Urothelium cell line (cell line): ENCODE measurements at regions not wholly inside any gene's neighbourhood (a gene's known extent, or its start where the extent isn't known, plus 50 kb on each side); places are given as distances from the start of the nearest gene placed in this dataset.

Source experiments
- DNase-seq: peaks from one replicate; pipeline ENCODE4 v3.0.0; 2011; ENCODE audit warnings: low spot score, mixed read lengths
- FAIRE-seq: peaks from 2 replicates; lab custom pipeline; 2011; peaks lifted over from hg19 to GRCh38; lab: Jason Lieb, UNC

DNA sequence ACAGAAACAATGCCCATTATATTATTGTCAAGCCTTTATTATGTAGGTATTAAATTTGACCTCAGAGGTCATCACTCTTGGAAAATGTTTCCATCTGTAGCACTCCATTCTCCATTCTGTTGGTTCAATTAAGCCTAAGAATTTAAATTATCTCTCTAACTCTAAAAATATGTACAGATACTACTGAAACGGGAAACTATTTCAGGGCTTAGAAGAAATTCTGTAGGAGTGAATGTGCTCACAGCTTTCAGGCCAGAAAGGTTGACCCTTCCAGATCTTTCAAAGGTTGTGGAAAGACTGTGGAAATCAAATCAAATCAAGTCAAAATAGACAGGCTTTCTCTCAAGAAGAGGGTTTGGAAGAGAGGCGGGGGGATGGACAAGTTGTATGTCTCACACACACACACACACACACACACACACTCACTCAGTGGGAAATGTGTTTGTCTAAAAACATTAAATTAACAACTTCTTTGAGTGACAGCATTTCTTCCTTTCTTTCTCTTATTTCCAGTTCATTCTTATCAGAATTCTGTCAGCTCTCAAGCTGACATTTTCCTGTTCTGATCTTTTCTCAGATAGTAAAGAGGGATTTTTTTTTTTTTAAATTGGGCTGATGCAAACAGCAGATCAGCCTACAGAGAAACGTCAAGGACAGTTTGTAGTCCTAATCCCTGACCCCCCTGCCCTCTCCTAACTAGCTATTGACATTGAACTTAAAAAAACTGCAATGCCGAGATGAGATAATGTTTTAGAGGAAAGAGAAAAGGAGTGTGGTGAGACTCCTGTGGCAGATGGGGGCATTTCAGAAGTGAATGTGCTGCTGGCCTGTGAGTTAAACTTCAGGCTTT lies 139.0 kb upstream of the ZFHX3 start:
- DNase-seq (no peak), FAIRE-seq (no peak)

DNA sequence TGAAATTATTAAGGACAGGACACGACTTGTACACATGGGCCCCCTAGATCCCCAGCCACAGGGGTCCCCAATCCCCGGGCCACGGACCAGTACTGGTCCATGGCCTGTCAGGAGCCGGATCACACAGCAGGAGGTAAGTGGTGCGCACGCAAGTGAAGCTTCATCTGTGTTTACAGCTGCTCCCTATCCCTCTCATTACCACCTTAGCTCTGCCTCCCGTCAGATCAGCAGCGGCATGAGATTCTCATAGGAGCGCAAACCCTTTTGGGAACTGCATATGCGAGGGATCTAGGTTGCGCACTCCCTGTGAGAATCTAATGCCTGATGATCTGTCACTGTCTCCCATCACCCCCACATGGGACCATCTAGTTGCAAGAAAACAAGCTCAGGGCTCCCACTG lies 137.8 kb upstream of the ZFHX3 start:
- FAIRE-seq, result no peak

DNA sequence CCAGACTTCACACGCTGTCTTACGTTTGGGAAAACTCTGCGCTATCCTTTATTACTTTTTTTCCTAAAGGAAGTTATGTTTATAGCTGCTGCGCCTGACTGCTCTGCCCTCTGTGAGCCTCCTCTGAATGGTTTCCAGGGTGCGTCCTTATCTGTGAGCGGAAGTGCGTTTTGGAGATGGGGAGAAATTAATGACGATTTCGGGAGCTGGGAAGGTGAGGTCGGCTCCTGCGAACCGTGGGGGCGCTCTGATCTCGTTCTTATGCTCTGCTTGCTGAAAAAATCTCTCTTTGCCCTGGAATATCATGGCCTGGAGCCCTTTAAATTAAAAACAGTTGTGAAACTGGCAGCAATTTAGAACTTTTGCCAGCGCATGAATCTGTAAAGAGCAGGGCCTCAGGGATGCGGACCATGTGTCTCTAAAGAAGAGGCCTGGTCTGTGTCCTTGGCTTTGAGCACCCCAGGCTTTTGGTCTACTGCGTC lies 135.7 kb upstream of the ZFHX3 start:
- no peak for DNase-seq
- no peak for FAIRE-seq

More for the DNA sequence above, 137.8 kb upstream of the ZFHX3 start:
- no peak for DNase-seq

DNA sequence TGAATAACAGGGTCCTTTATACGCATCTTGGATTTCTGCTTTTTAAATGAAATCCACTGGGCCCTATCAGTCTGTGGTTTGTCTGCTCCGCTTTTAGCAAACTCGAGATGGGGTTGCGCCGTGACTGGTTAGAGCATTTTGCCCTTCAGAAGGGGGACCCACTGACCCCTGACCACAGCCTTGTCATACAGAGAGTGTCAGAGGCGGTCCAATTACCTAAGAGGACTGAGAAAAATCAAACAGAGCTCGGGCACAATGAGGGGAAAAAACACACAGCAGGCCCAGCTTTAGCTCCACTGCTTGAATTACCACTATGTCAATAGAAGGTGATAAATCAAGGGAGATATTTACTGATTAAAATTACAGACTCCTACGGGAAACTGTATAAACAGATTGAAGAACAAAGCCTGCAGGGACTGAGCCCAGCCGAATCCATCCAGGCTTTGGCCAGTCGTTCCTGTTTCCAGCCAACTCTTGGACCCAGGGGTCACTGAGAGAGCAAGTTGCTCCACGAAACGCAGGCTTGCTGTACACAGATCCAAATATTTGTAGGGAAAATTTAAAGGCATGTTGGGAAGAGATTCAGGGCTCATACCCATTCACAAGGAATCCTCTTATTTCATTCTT lies 131.9 kb upstream of the ZFHX3 start:
- DNase-seq (no peak), FAIRE-seq (no peak)

DNA sequence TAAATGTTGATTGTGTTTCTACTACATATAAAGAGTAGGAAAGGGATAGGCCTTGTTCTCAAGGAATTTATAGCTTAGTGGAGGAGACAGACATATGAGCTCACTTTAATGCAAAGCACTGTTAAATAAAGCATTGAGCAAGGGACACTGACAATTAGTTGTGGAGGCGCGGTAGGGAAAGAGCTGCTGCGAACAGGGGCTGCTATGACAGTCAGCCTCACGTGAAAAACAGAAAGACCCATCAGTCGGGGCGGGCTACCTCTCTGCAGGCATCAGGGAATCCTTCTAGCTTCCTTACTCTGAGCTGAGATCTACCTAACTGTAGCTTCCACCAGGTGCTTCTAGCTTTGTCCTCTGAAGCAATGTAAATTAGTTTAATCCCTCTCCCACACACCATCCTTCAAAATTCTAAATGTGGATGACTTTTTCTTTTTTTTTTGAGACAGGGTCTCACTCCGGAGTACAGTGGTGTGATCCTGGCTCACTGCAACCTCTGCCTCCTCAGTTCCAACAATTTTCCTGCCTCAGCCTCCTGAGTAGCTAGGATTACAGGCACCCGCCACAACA lies 129.9 kb upstream of the ZFHX3 start:
- FAIRE-seq, result no peak

DNA sequence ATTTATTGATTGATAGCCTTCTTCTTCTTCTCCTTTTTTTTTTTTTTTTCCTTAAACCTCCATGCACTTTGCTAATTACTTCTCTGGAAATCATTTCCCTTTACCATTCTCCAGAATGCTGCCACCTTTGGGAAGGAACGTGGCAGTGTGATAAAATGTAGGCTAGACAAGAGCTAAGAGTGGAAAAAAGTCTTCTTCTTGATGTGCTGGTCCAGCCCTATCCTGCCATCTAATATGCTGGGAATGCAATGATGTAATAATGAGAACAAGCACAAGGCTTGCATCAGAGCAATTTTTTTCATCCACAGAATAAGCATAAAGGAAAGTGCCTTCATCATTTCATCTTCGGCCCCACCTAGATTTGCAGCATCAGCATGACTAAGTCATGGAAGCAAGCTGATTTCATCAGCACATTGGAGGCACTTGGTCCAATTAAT lies 128.7 kb upstream of the ZFHX3 start:
- no peak for FAIRE-seq

More for the DNA sequence above, 129.9 kb upstream of the ZFHX3 start:
- DNase-seq, result no peak

DNA sequence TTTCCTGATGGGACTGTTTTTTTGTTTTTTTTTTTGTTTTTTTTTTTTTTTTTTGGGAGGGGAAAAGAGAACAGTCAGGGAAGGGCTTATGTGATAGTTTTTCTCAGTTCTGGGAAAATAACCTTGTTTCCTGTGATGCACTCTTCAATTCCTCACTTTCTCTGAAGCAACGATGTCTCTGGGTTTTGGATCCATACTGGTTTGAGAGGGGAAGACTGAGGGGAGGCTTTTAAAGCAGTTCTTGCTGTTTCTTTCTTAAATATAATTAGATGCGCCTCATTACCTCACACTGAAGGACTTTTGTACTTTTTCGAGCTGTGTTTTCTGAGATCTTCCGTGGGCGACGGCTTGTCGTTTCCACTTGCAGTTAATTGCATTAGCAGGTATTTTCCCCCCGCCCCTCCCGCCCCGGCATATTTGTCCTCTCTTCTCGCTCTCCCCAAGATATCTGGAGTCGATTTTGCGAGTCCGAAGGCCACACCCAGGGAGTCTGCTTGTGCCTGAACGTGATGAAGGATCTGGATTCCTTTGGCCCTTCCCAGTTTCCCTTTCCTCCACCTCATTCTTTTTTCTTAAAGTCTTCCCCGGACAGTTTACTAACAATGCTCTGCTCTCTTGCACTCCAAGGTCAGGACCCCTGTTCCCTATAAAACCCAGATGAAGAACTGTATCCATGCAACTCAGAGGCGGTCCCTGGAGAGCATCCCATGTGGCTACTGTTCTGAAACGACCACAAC lies 125.2 kb upstream of the ZFHX3 start:
- FAIRE-seq (no peak), DNase-seq (no peak)

More for the DNA sequence above, 128.7 kb upstream of the ZFHX3 start:
- DNase-seq, result peak; percentile 42

DNA sequence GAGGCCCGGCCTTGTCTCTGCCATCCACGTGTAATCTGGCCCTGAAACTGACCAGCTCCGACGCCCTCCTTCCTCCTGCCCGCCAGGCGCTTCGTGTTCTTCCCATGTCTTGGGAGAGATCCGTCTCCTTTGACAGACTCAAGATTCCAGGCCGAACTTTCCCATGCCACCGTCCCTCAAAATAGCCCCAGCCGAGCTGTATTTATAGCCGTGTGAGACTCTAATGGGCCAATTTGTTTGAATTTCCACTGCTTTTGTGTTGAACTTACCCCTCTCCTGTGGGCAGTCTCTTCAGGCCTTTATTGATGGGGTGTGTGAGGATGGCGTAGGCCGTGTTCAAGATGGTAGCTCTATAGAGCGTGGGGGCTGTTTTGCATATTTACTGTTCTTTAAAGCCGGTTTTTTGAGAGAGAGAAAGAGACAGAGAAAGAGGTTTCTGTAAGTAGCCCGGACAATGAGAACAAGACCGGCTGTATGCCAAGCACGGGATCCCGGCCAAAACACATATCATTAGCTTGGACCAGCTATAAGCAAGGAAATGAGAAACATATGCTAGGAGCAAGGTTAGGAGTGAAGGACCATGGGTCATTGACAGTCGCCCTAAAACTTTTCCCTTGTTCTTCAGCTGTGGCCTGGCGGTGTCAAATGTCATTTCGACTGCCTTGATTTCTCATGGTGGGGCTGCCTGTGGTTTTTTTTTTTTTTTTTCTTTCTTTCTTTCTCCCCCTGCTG lies 124.5 kb upstream of the ZFHX3 start:
- no peak for FAIRE-seq
- DNase-seq, result peak; percentile 75

DNA sequence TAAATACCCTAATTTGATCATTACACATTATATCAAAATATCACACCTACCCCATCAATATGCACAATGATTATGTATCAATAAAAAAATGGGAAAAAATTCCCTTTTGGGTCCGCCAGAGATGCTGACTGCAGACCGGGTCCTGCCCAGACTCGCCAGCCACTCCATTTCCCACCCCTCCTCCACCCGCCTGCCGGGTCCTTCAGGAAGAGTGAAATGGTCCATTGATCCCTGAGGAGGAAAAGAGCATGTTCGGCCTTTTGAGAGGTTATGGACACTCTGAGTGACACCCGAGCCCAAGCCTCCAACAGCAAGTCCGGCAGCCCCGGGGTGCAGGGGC lies 123.9 kb upstream of the ZFHX3 start:
- FAIRE-seq, result no peak
- no peak for DNase-seq

DNA sequence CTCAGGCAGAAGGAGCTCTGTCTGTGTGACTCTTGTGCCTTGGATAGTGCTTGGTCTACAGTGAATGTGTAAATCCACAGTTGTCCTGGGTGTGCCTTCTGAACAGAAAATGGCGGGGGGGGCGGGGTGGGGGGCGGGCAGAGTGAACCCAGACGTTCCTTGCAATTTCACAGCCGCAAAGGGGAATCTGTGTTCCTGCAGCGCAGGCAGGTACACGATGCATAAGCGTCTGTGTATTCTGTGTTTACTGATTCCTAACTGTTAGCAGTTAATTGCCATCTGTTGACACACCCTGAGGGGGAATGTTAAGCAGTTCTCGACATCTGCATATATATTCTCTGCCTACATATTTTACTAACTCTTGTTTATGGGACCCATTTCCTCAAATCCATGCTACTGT lies 123.5 kb upstream of the ZFHX3 start:
- no peak for DNase-seq
- no peak for FAIRE-seq

DNA sequence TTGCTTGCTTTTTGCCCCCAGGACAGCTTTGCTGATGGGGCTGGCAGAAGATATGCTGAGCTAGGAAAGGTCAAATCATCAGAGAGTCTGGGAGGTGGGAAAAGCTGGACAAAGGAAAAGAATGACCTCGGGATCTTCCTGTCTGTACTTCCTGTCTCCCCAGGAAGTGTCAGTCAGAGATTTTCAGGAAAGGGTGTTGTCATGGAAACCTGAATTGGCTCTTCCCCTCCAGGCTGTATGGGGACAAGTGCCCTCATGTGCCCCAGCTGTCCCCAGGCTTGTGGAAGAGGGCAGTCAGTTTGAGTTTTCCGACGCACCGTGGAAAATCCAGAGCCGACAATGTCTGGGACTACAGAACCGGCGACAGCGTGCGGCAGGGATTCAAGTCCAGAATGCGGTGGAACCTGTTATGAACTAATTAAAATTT lies 122.7 kb upstream of the ZFHX3 start:
- no peak for DNase-seq
- no peak for FAIRE-seq

DNA sequence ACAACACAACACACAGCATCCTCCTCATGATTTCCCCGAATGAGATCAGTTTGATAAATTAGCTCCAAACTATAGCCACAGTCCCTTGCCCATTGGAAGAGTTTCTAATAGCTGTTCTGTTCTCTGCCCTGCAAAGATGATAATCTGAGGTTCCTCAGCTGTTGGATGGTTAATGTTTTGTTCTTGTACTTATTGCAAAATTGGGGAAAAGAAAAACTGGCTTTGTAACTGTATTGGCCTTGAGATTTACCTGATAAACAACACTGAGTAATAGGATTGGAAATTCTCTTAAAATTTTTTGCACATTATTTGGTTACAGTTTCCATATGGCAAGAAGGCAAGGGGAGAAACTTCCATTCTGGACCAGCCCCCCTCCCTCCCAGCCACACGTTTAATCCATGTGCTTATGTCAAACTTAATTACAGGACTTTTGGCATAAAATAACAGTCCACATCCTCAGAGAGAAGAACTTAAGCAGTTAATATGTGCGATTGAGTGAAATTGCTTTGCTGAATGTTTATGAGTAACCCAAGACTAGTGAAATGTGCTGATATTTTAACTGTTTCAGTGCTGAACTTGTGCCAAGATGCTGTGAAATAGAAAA lies 119.1 kb upstream of the ZFHX3 start:
- DNase-seq, result no peak
- FAIRE-seq, result no peak

DNA sequence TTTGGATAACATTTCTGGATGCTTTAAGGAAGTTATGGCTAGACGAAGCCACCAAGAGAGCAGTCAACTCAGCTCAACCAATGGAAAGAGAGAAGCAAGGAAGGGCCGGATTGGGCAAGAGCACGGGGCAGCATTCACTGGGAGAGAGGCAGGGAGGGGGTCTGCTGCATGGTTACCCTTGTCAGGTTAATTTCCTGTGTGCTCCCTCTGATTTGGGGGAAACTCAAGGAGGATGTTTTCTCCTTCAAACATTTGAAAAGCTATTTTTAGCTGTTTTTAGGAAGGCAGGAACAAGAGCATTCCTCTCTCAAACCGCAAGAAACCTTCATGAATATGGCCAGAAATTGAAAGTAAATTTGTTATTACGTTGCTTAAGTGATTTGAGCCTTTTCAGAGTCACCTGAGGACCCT lies 118.5 kb upstream of the ZFHX3 start:
- no peak for DNase-seq
- FAIRE-seq, result no peak

DNA sequence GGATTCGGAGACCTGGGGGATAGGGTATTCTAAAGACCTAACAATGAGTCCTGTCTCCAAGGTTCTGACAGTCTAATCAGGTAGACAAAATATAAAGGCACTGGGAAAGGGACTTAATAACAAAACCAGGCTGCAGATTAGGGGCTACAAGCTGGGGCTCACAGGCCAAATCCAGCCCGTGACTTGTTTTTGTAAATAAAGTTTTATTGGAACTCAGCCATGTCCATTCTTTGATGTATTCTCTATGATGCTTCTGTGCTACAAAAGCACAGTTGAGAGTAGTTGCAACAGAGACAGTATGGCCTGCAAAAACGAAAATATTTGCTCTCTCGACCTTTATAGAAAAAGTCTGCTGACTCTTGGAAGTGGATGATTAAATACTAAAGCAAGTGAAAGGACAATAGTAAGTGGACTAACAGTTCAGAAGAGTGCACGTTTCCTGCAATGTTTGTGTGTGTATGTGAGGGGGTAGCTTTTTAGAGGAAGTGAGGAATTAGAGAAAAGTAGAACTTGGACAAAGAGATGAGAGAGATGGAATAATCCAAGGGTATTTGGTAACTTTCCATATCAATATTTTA lies 115.4 kb upstream of the ZFHX3 start:
- no peak for FAIRE-seq

DNA sequence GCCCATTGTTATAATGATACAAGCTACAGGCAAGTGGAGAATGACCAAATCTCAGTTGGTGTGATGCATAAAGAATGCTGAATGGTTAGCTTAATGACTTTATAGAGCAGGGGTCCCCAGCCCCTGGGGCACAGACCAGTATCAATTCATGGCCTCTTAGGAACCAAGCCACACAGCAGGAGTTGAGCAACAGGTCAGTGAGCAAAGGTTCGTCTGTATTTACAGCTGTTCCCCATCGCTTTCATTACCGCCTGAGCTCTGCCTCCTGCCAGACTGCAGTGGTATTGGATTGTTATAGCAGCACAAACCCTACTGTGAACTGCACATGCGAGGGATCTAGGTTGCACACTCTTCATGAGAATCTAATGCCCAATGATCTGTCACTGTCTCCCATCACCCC lies 114.0 kb upstream of the ZFHX3 start:
- DNase-seq (no peak), FAIRE-seq (no peak)

More for the DNA sequence above, 115.4 kb upstream of the ZFHX3 start:
- DNase-seq, result no peak

DNA sequence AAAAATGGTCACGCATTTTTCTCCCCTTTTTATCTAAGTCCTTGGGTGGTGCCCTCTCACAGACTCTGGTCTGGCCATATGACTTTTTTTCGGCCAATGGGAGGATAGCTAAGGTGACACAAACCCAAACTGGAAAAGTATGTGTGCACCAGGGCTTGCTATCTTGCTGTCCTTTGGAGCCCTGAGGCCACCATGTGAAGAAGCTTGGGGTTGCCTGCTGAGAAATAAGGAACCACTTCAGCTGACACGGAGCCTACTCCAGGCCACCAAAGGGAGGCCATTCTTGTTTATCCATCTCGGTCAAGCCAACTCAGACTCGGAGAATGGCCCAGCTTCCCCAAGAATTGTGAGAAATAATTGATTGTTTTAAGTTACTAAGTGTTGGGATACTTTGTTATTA lies 111.4 kb upstream of the ZFHX3 start:
- FAIRE-seq (no peak), DNase-seq (no peak)

DNA sequence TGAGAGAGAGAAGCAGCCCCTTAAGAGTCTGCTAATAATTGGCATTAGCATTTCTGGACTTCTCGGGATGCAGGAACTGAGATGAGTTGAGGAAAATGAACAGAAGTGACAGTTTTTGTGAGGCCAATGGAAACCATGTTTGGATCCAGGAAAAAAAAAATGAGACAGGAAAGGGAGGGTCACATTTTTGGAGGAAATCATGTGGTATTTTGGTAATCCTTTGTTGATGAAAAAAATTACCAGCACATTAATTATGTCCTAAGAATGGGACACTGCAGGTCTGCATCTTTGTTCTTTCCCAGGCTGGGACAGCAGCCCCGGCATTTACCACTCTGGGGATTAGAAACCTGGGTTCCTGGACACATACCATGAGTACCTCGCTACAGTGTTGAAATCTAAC lies 109.9 kb upstream of the ZFHX3 start:
- DNase-seq, result no peak
- FAIRE-seq, result no peak

DNA sequence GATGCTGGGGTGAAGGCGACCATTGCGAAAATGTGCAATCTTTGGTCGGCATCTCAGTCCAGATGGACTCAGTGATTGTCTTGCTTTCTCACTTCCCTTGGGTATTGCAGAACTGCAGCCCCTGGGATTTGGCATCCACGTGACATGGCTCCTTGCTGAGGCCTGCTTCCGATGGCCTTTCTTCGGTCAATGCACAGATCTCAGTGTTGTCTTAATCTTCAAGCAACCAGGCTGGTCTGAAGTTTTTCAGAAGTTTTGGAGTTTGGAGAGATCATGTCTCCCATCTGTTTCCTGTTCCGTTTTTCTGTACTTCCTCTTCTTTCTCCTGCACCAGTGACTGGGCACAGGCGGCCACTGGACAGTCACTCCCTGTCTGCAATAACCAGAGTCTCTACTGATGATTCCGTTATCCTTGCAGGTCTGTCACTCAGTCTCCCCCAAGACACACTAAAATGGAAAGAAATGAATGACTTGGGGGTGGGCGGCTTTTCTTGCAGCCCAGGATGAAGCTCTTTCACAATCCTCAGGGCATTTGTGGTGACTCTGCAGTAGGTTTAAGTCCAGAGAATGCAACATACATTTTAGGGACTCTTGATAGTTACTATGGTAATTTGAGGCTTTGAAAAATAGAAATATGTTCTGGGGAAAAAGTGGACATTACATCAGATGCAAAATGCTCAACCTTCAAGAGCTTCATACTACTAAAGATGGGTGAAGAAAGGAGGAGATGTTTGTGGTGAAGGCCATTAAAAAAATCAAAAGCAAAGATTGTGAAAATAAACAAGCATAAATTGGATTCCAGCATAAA lies 106.3 kb upstream of the ZFHX3 start:
- DNase-seq (no peak), FAIRE-seq (no peak)
